WI38 (cell line): ENCODE measurements at regions not wholly inside any gene's neighbourhood (a gene's known extent, or its start where the extent isn't known, plus 50 kb on each side); places are given as distances from the start of the nearest gene placed in this dataset.

Experiments used
- H3K4me3 ChIP-seq: 2 replicates; pipeline ENCODE4 v1.5.1; 2011; ENCODE audit warnings: low read depth, mild to moderate bottlenecking, control low read depth, low read length
- TF ChIP-seq, protein P1 (sequence below): IDR thresholded peaks from 2 replicates; pipeline ENCODE4 v1.5.1; 2012; ENCODE audit warnings: low read depth, mild to moderate bottlenecking, control low read depth, low read length

GRCh38 chr10:123554656-123555055 lies 111.5 kb upstream of the GPR26 start:
- H3K4me3 ChIP-seq = no peak overlapping the region
- TF ChIP-seq, protein P1, sequence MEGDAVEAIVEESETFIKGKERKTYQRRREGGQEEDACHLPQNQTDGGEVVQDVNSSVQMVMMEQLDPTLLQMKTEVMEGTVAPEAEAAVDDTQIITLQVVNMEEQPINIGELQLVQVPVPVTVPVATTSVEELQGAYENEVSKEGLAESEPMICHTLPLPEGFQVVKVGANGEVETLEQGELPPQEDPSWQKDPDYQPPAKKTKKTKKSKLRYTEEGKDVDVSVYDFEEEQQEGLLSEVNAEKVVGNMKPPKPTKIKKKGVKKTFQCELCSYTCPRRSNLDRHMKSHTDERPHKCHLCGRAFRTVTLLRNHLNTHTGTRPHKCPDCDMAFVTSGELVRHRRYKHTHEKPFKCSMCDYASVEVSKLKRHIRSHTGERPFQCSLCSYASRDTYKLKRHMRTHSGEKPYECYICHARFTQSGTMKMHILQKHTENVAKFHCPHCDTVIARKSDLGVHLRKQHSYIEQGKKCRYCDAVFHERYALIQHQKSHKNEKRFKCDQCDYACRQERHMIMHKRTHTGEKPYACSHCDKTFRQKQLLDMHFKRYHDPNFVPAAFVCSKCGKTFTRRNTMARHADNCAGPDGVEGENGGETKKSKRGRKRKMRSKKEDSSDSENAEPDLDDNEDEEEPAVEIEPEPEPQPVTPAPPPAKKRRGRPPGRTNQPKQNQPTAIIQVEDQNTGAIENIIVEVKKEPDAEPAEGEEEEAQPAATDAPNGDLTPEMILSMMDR = no peak

DNA sequence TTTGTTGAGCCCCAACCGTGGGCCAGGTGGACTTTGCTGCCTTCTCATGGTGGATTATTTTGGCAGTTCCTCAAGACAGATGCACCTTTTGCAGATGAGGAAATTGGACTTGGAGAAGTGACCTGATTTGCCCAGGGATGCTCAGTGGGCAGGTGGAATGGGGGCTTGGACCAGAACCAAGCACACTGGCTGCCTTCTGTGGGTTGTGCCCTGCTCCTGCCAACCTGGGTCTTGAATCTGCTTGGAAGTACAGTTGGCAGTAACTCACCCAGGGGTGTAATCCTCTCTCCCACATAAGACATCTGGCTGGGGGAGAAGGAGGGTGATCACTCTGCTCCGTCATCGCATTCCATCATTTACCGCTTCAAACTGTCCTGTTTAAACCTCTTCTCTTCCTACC lies 110.5 kb upstream of the GPR26 start:
- no peak overlapping the region for H3K4me3 ChIP-seq
- TF ChIP-seq, protein P1 = no peak

DNA sequence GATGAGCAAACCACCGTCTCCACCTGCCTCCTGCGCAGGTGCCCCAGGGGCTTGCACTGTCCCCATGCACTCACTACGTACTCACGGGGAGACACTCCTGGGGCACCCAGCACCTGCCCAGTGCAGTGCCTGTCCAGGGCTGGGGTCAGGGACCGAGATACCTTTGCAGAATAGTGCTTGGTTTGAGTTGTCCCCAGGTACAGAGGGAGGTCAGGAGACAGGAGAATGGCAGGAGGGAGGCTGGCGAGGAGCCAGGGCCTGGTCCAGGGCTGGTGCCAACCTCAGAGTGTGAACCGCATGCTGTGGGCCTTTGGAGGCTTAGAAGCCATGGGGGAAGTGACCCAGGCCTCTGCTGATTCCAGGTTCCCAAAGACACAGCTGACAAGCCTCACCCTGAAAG lies 110.1 kb upstream of the GPR26 start:
- TF ChIP-seq, protein P1 = no peak
- no peak overlapping the region for H3K4me3 ChIP-seq

GRCh38 chr10:123556736-123557135 lies 109.4 kb upstream of the GPR26 start:
- H3K4me3 ChIP-seq = no peak overlapping the region
- TF ChIP-seq, protein P1 = no peak

DNA sequence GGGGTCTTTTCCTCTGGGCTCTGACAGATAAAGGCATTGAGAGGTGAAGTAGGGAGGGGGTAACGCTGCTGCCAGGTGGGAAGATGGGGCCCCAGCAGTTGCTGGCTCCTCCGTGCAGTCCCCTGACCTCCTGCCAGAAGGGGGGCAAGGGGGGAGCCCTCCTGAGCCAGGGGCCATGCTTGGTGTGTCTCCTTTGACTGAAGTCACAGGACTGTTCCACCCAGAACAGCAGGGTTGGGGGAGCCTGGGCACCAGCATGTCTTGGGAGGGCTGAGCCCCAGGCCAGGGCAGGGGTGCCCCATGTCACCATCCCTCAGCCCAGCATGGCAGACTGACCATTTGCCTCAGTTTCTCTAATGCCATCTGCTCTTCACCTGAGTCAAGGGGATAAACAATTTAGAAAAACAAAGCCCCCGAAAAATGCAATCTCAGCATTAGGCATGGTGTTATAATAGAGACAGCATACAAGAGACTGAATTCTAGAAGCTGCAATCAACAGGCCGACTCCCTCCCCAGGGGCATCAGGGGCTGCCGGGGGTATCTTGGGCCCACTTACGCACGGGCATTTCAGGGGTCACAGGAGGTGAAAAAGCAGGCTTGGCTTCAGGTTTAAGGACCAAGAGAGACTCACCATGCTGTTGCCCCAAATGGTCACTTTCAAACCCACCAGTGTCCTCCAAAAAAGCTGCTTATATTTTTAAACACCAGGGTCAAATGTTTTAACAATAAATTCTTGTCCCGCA lies 108.6 kb upstream of the GPR26 start:
- no peak overlapping the region for H3K4me3 ChIP-seq
- TF ChIP-seq, protein P1 = no peak

GRCh38 chr10:123558651-123559050 lies 107.5 kb upstream of the GPR26 start:
- H3K4me3 ChIP-seq = no peak overlapping the region
- TF ChIP-seq, protein P1 = no peak

GRCh38 chr10:123559066-123559822 lies 106.9 kb upstream of the GPR26 start:
- no peak overlapping the region for H3K4me3 ChIP-seq
- TF ChIP-seq, protein P1 = peak; percentile 79
